ENCODE measurements at regions not wholly inside any gene's neighbourhood (a gene's known extent, or its start where the extent isn't known, plus 50 kb on each side); places are given as distances from the start of the nearest gene placed in this dataset.

DNA sequence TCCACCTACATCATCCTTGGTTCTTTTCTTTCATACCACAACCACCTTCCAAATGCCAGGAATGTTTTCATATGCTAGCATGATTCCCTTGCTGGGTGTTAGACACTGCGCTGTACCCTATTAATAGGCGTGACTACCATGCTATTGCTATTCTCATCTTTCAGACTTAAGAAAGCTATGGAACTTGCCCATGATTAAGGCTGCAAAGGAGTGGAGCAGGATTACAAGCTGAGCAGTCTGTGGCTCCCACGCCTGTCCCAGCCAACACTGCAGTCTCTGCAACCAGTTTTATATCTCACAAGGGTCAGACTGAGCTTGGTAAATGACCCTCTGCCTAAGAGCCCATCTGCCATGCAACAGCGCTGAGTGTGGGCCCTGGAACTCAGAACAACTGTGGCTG lies 285.7 kb upstream of the POU3F3 start:
- DNase-seq (ENCODE audit: low spot score) (no peak), ATAC-seq (no peak)
- H3K4me3 Mint-ChIP-seq: no peak overlapping the region
- H3K36me3 ChIP-seq (ENCODE audit: insufficient read depth): no peaks in the 10 kb centered on the region
- no peaks in the 10 kb centered on the region for H3K27me3 ChIP-seq (ENCODE audit: insufficient read depth)
- H3K36me3 Mint-ChIP-seq (ENCODE audit: low read depth): no peaks in the 10 kb centered on the region
- H4K20me1 ChIP-seq (replicated peaks; ENCODE audit: insufficient read depth): no peaks in the 10 kb centered on the region; the same call in 1 of the 2 replicates
- H3K27me3 Mint-ChIP-seq (ENCODE audit: insufficient read depth, low read depth, poor library complexity): no peaks in the 10 kb centered on the region
- H3K27ac Mint-ChIP-seq: no peak overlapping the region
- no peaks in the 10 kb centered on the region for H3K79me2 ChIP-seq (replicated peaks; ENCODE audit: insufficient read depth)
- no peak overlapping the region for H3K4me3 ChIP-seq
- H3K9me2 ChIP-seq (ENCODE audit: insufficient read depth): peaks cover 7% of the 10 kb centered on the region; the same call in 1 of the 2 replicates
- H2AFZ ChIP-seq: no peak overlapping the region
- no peaks in the 10 kb centered on the region for H3F3A ChIP-seq (replicated peaks; ENCODE audit: low read depth)
- peaks cover under 1% of the 10 kb centered on the region for H3K4me1 ChIP-seq (ENCODE audit: insufficient read depth)
- H3K4me2 ChIP-seq: no peak overlapping the region
- peaks cover 3% of the 10 kb centered on the region; the same call in 1 of the 3 replicates for H3K9me3 Mint-ChIP-seq
- no peak overlapping the region for H3K27ac ChIP-seq (ENCODE audit: low read depth)
- no peak for TF ChIP-seq STAT1 (IDR thresholded peaks at IDR 0.05; ENCODE audit: unreplicated experiment)
- no peak for TF ChIP-seq CTCF (conservative IDR thresholded peaks at IDR 0.05; ENCODE audit: low read depth in 2 of 2)
- TF ChIP-seq ZNF331 (CRISPR knock-in tag; IDR thresholded peaks at IDR 0.05; ENCODE audit: low read depth): no peak
- 0 out of 3 replicates have a peak, but pooled peaks cover 3% of the 10 kb centered on the region for H3K4me1 Mint-ChIP-seq

- H3K79me2 ChIP-seq (replicated peaks; ENCODE audit: insufficient read depth): no peaks in the 10 kb centered on the region
- Mint-ChIP-seq H3K27ac (no peak overlapping the region), H3K36me3 (ENCODE audit: low read depth) (no peaks in the 10 kb centered on the region; the same call in 2 of the 3 replicates), H3K27me3 (ENCODE audit: insufficient read depth, low read depth, poor library complexity) (peaks cover 2% of the 10 kb centered on the region), H3K4me3 (no peak overlapping the region), H3K9me3 (no peaks in the 10 kb centered on the region; the same call in 2 of the 3 replicates), H3K4me1 (no peaks in the 10 kb centered on the region)
- H3K4me3 ChIP-seq: no peak overlapping the region
- ATAC-seq: no peak
- no peak overlapping the region for H3K4me2 ChIP-seq
- TF ChIP-seq NANOG (IDR thresholded peaks at IDR 0.05; ENCODE audit: borderline replicate concordance) (no peak), STAT1 (IDR thresholded peaks at IDR 0.05; ENCODE audit: unreplicated experiment) (no peak), POLR2AphosphoS5 (IDR thresholded peaks at IDR 0.05; ENCODE audit: low read depth) (no peak)
- TF ChIP-seq, protein P1, sequence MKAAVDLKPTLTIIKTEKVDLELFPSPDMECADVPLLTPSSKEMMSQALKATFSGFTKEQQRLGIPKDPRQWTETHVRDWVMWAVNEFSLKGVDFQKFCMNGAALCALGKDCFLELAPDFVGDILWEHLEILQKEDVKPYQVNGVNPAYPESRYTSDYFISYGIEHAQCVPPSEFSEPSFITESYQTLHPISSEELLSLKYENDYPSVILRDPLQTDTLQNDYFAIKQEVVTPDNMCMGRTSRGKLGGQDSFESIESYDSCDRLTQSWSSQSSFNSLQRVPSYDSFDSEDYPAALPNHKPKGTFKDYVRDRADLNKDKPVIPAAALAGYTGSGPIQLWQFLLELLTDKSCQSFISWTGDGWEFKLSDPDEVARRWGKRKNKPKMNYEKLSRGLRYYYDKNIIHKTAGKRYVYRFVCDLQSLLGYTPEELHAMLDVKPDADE (IDR thresholded peaks at IDR 0.05): no peak
- no peak overlapping the region for H2AFZ ChIP-seq
- no peaks in the 10 kb centered on the region; the same call in 1 of the 2 replicates for H4K20me1 ChIP-seq (replicated peaks; ENCODE audit: insufficient read depth)
- no peak for DNase-seq (ENCODE audit: low spot score)
- H3K4me1 ChIP-seq (ENCODE audit: insufficient read depth): no peaks in the 10 kb centered on the region
- H3K27ac ChIP-seq (ENCODE audit: low read depth): no peak overlapping the region
- H3K27me3 ChIP-seq (ENCODE audit: insufficient read depth): no peaks in the 10 kb centered on the region
- no peaks in the 10 kb centered on the region for H3K36me3 ChIP-seq (ENCODE audit: insufficient read depth)
- H3F3A ChIP-seq (replicated peaks; ENCODE audit: low read depth): no peaks in the 10 kb centered on the region
- peaks cover 7% of the 10 kb centered on the region; the same call in 1 of the 2 replicates for H3K9me2 ChIP-seq (ENCODE audit: insufficient read depth)
These were observed 283.7 kb upstream of the POU3F3 start for GRCh38 chr2:104570259-104570658.

DNA sequence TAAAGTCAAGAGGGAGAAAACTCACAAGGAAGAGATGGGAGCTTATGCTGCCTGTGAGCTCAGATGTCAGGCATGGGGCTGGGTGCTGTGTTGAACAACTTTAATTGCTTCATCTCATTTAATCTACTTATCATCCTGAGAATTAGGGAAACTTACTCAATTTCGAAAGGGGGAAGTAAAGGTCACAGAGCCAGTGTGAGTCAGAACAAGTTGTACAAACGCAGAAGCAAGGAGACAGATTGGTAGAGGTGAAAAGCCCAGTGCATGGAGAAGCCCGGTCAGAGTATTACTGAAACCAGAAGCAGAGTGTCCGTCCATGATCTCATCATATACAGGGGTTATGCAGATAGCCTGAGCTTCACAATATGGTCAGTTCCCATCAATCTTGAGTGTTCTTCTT lies 281.1 kb upstream of the POU3F3 start:
- no peaks in the 10 kb centered on the region; the same call in 2 of the 3 replicates for H3K36me3 Mint-ChIP-seq (ENCODE audit: low read depth)
- no peak for ATAC-seq
- no peaks in the 10 kb centered on the region for H3K4me1 ChIP-seq (ENCODE audit: insufficient read depth)
- TF ChIP-seq NANOG (IDR thresholded peaks at IDR 0.05; ENCODE audit: borderline replicate concordance): no peak
- TF ChIP-seq JUNB (IDR thresholded peaks at IDR 0.05; ENCODE audit: unreplicated experiment): no peak
- TF ChIP-seq POLR2AphosphoS5 (IDR thresholded peaks at IDR 0.05; ENCODE audit: low read depth): no peak
- TF ChIP-seq EZH2 (IDR thresholded peaks at IDR 0.05; ENCODE audit: low read depth, unreplicated experiment): no peak
- no peak for TF ChIP-seq ZNF331 (CRISPR knock-in tag; IDR thresholded peaks at IDR 0.05; ENCODE audit: low read depth)

More for the DNA sequence above, 281.1 kb upstream of the POU3F3 start:
- Histone ChIP-seq H4K20me1 (replicated peaks; ENCODE audit: insufficient read depth) (no peaks in the 10 kb centered on the region; the same call in 1 of the 2 replicates), H2AFZ (peak overlapping the region; percentile 78; the same call in 1 of the 2 replicates), H3K4me3 (no peak overlapping the region), H3K27ac (ENCODE audit: low read depth) (no peak overlapping the region), H3K79me2 (replicated peaks; ENCODE audit: insufficient read depth) (no peaks in the 10 kb centered on the region), H3K27me3 (ENCODE audit: insufficient read depth) (no peaks in the 10 kb centered on the region), H3F3A (replicated peaks; ENCODE audit: low read depth) (no peaks in the 10 kb centered on the region), H3K4me2 (no peak overlapping the region), H3K9me2 (ENCODE audit: insufficient read depth) (peaks cover 7% of the 10 kb centered on the region; the same call in 1 of the 2 replicates), H3K36me3 (ENCODE audit: insufficient read depth) (no peaks in the 10 kb centered on the region)
- H3K27ac Mint-ChIP-seq: no peak overlapping the region
- peaks cover 2% of the 10 kb centered on the region for H3K27me3 Mint-ChIP-seq (ENCODE audit: insufficient read depth, low read depth, poor library complexity)
- no peaks in the 10 kb centered on the region; the same call in 2 of the 3 replicates for H3K9me3 Mint-ChIP-seq
- DNase-seq (ENCODE audit: low spot score): no peak
- no peaks in the 10 kb centered on the region for H3K4me1 Mint-ChIP-seq
- H3K4me3 Mint-ChIP-seq: no peak overlapping the region
